ENCODE measurements at regions not wholly inside any gene's neighbourhood (a gene's known extent, or its start where the extent isn't known, plus 50 kb on each side); places are given as distances from the start of the nearest gene placed in this dataset.

DNA sequence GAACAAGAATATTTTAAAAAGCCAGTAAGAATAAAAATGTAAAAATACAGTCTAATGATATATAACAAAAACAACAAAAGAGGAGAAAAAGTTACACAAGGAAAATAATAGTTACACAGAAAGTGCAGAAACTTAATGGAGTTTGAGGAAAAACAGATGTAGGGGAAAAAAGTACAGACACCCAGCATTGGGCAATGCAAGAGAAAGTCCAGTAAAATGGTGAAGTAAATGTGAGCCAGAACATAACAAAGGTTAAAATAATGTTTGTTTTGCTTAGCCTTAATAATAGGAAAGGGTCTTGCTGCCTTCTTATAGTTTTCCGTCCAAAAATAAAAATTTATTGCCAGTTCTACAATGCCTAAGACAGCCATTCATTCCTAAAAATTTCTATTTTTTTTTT is 364.2 kb downstream of the NNT start:
- no peak for DNase-seq
- no peaks in the 10 kb centered on the region for H3K27me3 Mint-ChIP-seq
- no peaks in the 10 kb centered on the region for H3K4me1 Mint-ChIP-seq
- no peaks in the 10 kb centered on the region for H3K36me3 Mint-ChIP-seq (ENCODE audit: low read depth)
- POLR2A ChIA-PET: no interaction called here
- peaks cover 2% of the 10 kb centered on the region for H3K9me3 Mint-ChIP-seq
- no peak overlapping the region for H3K27ac Mint-ChIP-seq
- CTCF ChIA-PET: no interaction called here
- no peak overlapping the region for H3K4me3 Mint-ChIP-seq

DNA sequence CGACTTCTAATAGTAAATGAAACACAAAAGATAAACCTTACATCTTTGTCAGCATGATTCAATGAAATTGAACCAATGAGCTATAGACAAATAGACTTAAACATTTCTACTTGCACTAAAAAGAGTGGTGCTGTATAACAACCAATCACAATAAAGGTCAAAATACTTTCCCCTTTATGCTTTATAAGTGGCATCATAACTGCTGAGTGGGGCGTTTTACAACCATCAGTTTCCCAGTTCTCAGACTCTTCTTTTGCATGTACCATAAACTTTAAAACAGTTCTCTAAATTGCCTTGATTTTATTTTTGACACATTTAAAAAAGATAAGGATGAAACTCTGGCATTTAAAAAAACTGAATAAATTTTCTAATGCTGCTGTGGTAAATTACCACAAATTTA is 356.2 kb downstream of the NNT start:
- Mint-ChIP-seq H3K27ac (no peak overlapping the region), H3K36me3 (ENCODE audit: low read depth) (no peaks in the 10 kb centered on the region), H3K27me3 (no peaks in the 10 kb centered on the region), H3K9me3 (peaks cover 5% of the 10 kb centered on the region), H3K4me1 (no peaks in the 10 kb centered on the region), H3K4me3 (no peak overlapping the region)
- no peak for DNase-seq
- CTCF ChIA-PET: interaction anchor here (0.7 kb wide), 1 partner anchor 316 kb away, joined by 3 read pairs; no protein-coding TSS in a partner anchor
- POLR2A ChIA-PET: no interaction called here

DNA sequence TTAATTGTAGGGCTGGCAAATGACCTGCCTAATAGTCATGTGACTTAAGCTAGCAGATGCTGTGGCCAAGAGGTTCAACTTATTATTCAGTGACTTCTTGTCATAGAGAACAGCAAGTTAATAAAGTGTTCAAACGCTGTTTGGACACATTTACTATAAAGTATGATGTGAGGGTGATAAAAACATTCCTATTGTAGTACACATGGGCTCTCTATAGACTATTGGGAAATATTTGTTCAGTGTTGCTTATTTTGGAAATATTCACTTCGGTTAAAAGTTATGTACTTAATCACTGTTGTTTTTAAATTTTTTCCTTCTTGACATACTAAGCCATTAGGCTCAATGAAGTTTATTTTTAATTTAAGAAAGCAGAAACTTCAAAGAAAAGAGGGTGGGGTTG is 345.0 kb downstream of the NNT start:
- no peaks in the 10 kb centered on the region for H3K4me1 Mint-ChIP-seq
- no peak for DNase-seq
- H3K4me3 Mint-ChIP-seq: no peak overlapping the region
- no peaks in the 10 kb centered on the region for H3K27me3 Mint-ChIP-seq
- ChIA-PET POLR2A (no interaction called here), CTCF (no interaction called here)
- no peaks in the 10 kb centered on the region for H3K36me3 Mint-ChIP-seq (ENCODE audit: low read depth)
- no peak overlapping the region for H3K27ac Mint-ChIP-seq
- H3K9me3 Mint-ChIP-seq: peaks cover 14% of the 10 kb centered on the region

DNA sequence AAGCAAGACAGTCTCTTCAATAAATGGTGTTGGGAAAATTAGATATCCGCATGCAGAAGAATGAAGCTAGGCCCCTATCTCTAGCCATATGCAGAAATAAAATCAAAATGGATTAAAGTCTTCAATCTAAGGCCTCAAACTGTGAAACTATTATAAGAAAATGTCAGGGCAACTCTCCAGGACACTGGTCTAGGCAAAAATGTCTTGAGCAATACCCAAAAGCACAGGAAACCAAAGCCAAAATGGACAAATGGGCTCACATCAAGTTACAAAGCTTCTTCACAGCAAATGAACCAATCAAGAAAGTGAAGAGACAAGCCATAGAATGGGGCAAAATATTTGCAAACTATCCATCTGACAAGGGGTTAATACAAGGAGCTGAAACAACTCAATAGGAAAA is 338.8 kb downstream of the NNT start:
- H3K27me3 Mint-ChIP-seq: no peaks in the 10 kb centered on the region
- H3K36me3 Mint-ChIP-seq (ENCODE audit: low read depth): no peaks in the 10 kb centered on the region
- DNase-seq: no peak
- H3K4me3 Mint-ChIP-seq: no peak overlapping the region
- ChIA-PET POLR2A (no interaction called here), CTCF (no interaction called here)
- H3K4me1 Mint-ChIP-seq: no peaks in the 10 kb centered on the region
- no peak overlapping the region for H3K27ac Mint-ChIP-seq
- H3K9me3 Mint-ChIP-seq: peaks cover 13% of the 10 kb centered on the region

DNA sequence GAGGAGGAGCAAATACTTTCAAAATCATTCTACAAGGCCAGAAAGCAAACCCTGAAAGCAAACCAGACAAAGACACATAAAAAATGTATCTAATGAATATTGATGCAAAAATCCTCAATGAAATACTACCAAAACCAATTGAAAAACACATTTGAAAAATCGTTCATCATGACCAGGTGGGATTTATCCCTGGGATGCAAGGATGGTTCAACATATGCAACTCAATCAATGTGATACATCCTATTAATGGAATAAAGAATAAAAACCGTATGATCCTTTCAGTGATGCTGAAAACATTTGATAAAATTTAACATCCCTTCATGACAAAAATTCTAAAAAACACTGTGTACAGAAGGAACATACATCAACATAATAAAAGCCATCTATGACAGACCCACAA is 337.6 kb downstream of the NNT start:
- Mint-ChIP-seq H3K4me3 (no peak overlapping the region), H3K27me3 (no peaks in the 10 kb centered on the region), H3K4me1 (no peaks in the 10 kb centered on the region), H3K36me3 (ENCODE audit: low read depth) (no peaks in the 10 kb centered on the region), H3K27ac (no peak overlapping the region), H3K9me3 (peaks cover 13% of the 10 kb centered on the region)
- ChIA-PET CTCF (no interaction called here), POLR2A (no interaction called here)
- DNase-seq: no peak

DNA sequence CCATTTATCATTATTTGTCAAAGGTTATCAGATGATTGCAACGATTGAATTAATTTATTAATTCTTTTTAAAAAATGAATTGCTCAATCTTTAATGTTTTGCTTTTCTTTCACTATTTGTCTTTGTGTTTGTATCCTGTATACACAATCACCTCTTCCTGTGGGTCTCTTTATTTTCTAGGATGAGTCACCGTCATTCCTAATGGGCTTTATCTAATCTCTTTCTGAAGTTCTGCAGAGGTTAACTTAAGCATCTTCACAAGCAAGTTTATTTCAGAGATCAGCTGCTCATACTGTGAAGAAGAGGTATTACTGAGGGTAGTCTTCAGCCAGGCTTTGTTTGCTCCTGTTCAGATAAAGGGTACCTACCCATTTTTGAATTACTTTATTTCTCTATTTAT is 323.9 kb downstream of the NNT start:
- no peak for DNase-seq
- H3K4me1 Mint-ChIP-seq: no peaks in the 10 kb centered on the region
- no peaks in the 10 kb centered on the region for H3K27me3 Mint-ChIP-seq
- no peak overlapping the region for H3K27ac Mint-ChIP-seq
- POLR2A ChIA-PET: no interaction called here
- H3K4me3 Mint-ChIP-seq: no peak overlapping the region
- CTCF ChIA-PET: no interaction called here
- H3K36me3 Mint-ChIP-seq (ENCODE audit: low read depth): no peaks in the 10 kb centered on the region
- peaks cover 3% of the 10 kb centered on the region for H3K9me3 Mint-ChIP-seq

DNA sequence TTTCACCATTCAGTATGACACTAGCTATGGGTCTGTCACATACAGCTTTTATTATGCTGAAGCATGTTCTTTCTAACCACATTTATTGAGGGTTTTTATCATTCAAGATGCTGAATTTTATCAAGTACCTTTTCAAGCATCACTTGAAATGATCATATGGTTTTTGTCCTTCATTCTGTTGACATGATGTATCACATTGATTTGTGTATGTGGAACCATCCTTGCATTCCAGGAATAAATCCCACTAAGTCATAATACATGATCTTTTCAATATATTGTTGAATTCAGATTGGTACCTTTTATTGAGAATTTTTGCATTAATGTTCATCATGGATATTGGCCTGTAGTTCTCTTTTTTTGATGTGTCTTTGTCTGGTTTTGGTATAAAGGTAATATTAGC is 317.4 kb downstream of the NNT start:
- Mint-ChIP-seq H3K36me3 (ENCODE audit: low read depth) (no peaks in the 10 kb centered on the region), H3K9me3 (no peaks in the 10 kb centered on the region), H3K27me3 (no peaks in the 10 kb centered on the region), H3K27ac (no peak overlapping the region), H3K4me1 (no peaks in the 10 kb centered on the region), H3K4me3 (no peak overlapping the region)
- no peak for DNase-seq
- ChIA-PET CTCF (no interaction called here), POLR2A (no interaction called here)

DNA sequence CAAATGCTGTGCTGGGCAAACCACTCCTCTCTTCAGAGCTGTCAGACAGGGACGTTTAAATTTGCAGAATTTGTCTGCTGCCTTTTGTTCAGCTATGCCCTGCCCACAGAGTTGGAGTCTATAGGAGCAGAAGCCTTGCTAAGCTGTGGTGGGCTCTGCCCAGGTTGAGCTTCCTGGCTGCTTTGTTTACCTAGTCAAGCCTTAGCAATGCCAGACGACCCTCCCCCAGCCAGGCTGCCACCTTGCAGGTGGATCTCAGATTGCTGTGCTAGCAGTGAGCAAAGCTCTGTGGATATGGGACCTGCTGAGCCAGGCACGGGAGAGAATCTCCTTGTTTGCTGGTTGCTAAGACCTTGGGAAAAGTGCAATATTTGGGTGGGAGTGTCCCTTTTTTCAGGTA is 314.9 kb downstream of the NNT start:
- no peak for DNase-seq
- no peak overlapping the region for H3K4me3 Mint-ChIP-seq
- H3K36me3 Mint-ChIP-seq (ENCODE audit: low read depth): no peaks in the 10 kb centered on the region
- CTCF ChIA-PET: no interaction called here
- H3K4me1 Mint-ChIP-seq: no peaks in the 10 kb centered on the region
- peaks cover 2% of the 10 kb centered on the region for H3K9me3 Mint-ChIP-seq
- no peaks in the 10 kb centered on the region for H3K27me3 Mint-ChIP-seq
- no peak overlapping the region for H3K27ac Mint-ChIP-seq
- POLR2A ChIA-PET: interaction anchor here (0.6 kb wide), 1 partner anchor 196 kb away, joined by 4 read pairs; no protein-coding TSS in a partner anchor

DNA sequence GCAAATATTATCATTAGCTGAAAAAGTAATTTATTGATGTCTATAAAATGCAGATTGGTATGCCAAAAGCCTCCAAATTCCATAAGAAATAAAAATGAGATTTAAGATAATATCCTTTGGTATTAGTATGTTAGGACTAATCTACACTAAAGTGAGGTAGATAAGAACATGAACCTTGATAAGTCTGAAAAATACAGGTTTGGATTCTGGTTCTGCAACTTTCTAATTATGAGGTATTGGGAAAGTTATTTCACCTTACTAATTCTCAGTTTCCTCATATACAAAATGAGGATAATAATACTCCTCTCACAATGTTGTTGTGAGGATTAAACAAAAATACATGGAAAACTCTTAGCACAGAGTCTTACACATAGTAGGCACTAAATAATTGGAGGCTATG is 300.1 kb downstream of the NNT start:
- ChIA-PET CTCF (no interaction called here), POLR2A (no interaction called here)
- Mint-ChIP-seq H3K36me3 (ENCODE audit: low read depth) (no peaks in the 10 kb centered on the region), H3K4me3 (no peak overlapping the region), H3K27me3 (no peaks in the 10 kb centered on the region), H3K27ac (no peak overlapping the region), H3K9me3 (peaks cover 4% of the 10 kb centered on the region), H3K4me1 (no peaks in the 10 kb centered on the region)
- DNase-seq: no peak

DNA sequence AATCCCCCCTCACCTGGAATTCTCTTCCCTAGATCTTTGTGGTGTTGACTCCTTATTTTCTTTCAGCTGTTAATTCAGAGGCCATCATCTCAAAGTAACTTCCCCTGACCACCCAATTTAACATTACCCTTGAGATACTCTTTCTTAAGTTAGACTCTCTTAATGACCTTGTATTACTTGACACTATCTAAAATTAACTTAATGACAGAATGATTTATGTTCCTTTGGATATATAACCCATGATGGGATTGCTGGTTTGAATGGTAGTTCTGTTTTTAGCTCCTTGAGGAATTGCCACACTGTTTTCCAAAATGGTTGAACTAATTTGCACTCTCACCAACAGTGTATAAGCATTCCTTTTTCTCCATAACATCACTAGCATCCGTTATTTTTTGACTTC is 298.0 kb downstream of the NNT start:
- Mint-ChIP-seq H3K36me3 (ENCODE audit: low read depth) (no peaks in the 10 kb centered on the region), H3K27me3 (no peaks in the 10 kb centered on the region), H3K4me3 (no peak overlapping the region), H3K4me1 (no peaks in the 10 kb centered on the region), H3K9me3 (no peaks in the 10 kb centered on the region), H3K27ac (no peak overlapping the region)
- DNase-seq: no peak
- CTCF ChIA-PET: no interaction called here
- POLR2A ChIA-PET: no interaction called here

DNA sequence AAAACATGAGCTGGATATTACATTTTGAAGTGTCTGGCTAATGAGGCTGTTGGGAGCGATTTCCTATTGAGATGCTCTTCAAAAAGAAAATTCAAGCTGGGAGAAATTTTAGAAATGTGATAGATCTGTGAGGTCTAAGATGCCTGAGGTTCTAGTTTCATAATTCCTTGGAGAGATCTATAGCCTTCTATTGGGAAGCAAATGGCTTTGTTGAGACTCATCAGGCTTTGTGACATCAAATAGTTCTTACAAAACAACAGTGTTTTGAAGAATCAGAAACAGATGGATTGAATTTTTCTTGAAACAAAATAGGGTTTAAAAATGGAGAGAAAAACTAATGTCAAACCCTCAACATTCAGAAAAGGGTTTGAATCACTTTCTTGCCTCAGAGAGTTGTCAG is 292.9 kb downstream of the NNT start:
- H3K9me3 Mint-ChIP-seq: no peaks in the 10 kb centered on the region
- no peak for DNase-seq

DNA sequence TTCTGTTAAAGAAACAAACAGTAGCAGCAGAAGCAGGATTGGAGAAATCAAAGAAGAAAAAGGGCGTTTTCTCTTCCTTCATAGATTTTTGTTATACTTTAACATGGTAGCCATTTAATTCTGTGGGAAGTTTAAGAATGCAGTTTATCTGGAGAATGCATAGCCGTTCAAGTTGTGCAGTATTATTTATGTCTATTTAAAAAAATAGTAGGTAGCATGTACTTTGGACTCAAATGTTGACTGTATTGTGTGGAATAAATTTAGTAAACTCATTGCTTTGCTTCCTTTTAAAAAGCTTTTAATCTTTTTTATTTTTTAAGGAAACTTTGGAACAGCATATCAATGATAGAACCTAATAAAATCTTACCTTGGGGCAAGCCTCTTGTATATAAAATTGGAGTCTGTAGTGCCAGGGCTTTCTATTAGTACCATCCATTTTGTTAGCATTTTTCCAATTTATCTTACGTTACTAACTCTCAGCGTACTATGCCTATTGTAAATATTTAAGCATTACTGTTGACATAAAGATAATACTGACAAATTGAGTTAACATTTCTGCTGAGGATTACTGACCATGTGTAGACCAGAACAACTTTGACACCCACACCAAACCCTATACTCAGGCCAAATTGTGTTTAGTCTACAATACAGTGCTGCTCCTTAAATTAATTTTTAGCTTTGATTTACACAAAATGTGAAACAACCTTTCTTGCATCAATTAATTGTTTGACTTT is 291.1 kb downstream of the NNT start:
- ChIA-PET POLR2A (no interaction called here), CTCF (no interaction called here)
- Mint-ChIP-seq H3K4me3 (no peak overlapping the region), H3K9me3 (no peaks in the 10 kb centered on the region), H3K36me3 (ENCODE audit: low read depth) (no peaks in the 10 kb centered on the region), H3K27ac (no peak overlapping the region), H3K27me3 (no peaks in the 10 kb centered on the region), H3K4me1 (no peaks in the 10 kb centered on the region)
- no peak for DNase-seq

More for the DNA sequence above, 292.9 kb downstream of the NNT start:
- H3K27me3 Mint-ChIP-seq: no peaks in the 10 kb centered on the region
- no peaks in the 10 kb centered on the region for H3K36me3 Mint-ChIP-seq (ENCODE audit: low read depth)
- no peak overlapping the region for H3K4me3 Mint-ChIP-seq
- CTCF ChIA-PET: no interaction called here
- H3K27ac Mint-ChIP-seq: no peak overlapping the region
- POLR2A ChIA-PET: no interaction called here
- no peaks in the 10 kb centered on the region for H3K4me1 Mint-ChIP-seq

DNA sequence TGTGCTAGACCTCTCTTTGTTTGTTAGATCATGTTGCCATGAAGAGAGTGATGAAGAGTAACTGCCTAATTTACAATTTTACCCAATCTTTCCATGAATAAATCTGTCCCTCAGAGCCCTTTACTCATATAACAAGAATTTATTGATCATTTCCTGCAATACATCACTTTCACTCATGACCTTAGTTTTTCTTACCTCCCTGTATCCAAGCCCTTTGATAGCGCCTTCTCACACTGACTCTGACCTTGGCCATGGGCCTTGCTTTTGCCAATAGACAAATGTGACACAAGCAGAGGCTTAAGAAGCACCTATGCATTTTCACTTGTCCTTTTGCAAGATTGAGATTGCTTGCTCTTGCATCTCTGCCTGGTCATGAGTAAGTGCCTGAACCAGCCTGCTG is 288.1 kb downstream of the NNT start:
- H3K36me3 Mint-ChIP-seq (ENCODE audit: low read depth): no peaks in the 10 kb centered on the region
- H3K27me3 Mint-ChIP-seq: no peaks in the 10 kb centered on the region
- no peak overlapping the region for H3K4me3 Mint-ChIP-seq
- no peaks in the 10 kb centered on the region for H3K4me1 Mint-ChIP-seq
- H3K9me3 Mint-ChIP-seq: no peaks in the 10 kb centered on the region
- DNase-seq: no peak
- CTCF ChIA-PET: no interaction called here
- POLR2A ChIA-PET: no interaction called here
- no peak overlapping the region for H3K27ac Mint-ChIP-seq

DNA sequence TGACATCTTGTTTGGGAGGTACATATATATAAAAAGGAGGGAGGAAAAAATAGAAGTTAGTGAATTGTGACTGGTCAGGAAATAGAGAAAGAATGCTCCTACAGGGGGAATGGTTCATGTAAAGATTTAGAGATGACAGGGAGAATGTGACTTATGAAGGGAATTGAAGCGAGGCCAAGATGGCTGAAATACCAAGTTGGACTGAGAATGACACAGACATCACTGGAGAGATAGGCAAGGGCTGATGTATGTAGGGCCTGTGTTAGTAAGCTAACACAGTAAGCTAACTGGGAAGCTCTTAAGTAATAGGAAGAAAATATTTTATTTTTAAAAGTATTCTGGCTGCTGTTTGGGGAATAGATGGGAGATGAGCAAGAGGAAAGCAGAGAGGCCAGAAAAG is 286.3 kb downstream of the NNT start:
- no peaks in the 10 kb centered on the region for H3K9me3 Mint-ChIP-seq
- no peaks in the 10 kb centered on the region for H3K4me1 Mint-ChIP-seq
- no peaks in the 10 kb centered on the region for H3K27me3 Mint-ChIP-seq
- no peak for DNase-seq
- no peak overlapping the region for H3K4me3 Mint-ChIP-seq
- CTCF ChIA-PET: no interaction called here
- H3K27ac Mint-ChIP-seq: no peak overlapping the region
- POLR2A ChIA-PET: no interaction called here
- H3K36me3 Mint-ChIP-seq (ENCODE audit: low read depth): no peaks in the 10 kb centered on the region

Measured in activated CD4-positive, alpha-beta T cell treated with anti-CD3 and anti-CD28 coated beads, Interleukin-2, amount 10 ng/mL, durations not matched to agents 7 days and 5 days (primary cell).